Neural crest cell (in vitro differentiated cells): ENCODE measurements at regions not wholly inside any gene's neighbourhood (a gene's known extent, or its start where the extent isn't known, plus 50 kb on each side); places are given as distances from the start of the nearest gene placed in this dataset.

Source experiments
- DNase-seq: peaks from one replicate; pipeline ENCODE4 v3.0.0; 2021; ENCODE audit warnings: low read depth, mixed read lengths, low spot score
- H3K27ac Mint-ChIP-seq: one replicate; pipeline ENCODE4 v1.8.0; 2021; ENCODE audit warnings: mild to moderate bottlenecking, mixed read lengths; ENCODE audit not compliant: unreplicated experiment
- H3K27me3 Mint-ChIP-seq: 2 replicates; pipeline ENCODE4 v1.8.0; 2021; ENCODE audit warnings: low read depth, mild to moderate bottlenecking, mixed read lengths
- H3K36me3 Mint-ChIP-seq: 2 replicates; pipeline ENCODE4 v1.8.0; 2021; ENCODE audit warnings: low read depth, mild to moderate bottlenecking, mixed read lengths
- H3K4me1 Mint-ChIP-seq: 2 replicates; pipeline ENCODE4 v1.8.0; 2021; ENCODE audit warnings: mixed read lengths
- H3K4me3 Mint-ChIP-seq: one replicate; pipeline ENCODE4 v1.8.0; 2021; ENCODE audit warnings: mild to moderate bottlenecking, mixed read lengths
- H3K9me3 Mint-ChIP-seq: 2 replicates; pipeline ENCODE4 v1.8.0; 2021; ENCODE audit warnings: mixed read lengths
- TF ChIP-seq, protein P1 (sequence below): fragments of 200-600 bp; sonication (generic); conservative IDR thresholded peaks from 2 replicates; pipeline ENCODE4 v1.5.0; 2021; ENCODE audit warnings: antibody characterized with exemption, mild to moderate bottlenecking

DNA sequence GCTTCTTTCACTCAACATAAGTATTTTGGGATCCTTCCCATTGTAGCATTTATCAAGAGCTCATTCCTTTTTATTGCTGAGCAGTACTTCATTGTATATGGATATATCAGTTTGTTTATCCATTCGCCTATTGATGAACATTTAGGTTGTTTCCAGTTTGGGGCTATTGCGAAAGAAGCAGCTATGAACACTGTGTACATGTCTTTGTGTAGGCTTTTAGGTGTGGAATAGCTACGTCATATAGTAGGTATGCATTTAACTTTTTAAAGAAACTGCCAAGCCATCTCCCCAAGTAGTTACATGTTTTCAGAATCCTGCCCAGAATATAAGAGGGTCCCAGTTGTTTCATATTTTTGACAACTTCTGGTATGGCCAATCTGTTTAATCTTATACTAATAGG lies 468.1 kb downstream of the IPMK start:
- TF ChIP-seq, protein P1, sequence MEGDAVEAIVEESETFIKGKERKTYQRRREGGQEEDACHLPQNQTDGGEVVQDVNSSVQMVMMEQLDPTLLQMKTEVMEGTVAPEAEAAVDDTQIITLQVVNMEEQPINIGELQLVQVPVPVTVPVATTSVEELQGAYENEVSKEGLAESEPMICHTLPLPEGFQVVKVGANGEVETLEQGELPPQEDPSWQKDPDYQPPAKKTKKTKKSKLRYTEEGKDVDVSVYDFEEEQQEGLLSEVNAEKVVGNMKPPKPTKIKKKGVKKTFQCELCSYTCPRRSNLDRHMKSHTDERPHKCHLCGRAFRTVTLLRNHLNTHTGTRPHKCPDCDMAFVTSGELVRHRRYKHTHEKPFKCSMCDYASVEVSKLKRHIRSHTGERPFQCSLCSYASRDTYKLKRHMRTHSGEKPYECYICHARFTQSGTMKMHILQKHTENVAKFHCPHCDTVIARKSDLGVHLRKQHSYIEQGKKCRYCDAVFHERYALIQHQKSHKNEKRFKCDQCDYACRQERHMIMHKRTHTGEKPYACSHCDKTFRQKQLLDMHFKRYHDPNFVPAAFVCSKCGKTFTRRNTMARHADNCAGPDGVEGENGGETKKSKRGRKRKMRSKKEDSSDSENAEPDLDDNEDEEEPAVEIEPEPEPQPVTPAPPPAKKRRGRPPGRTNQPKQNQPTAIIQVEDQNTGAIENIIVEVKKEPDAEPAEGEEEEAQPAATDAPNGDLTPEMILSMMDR, result no peak
- H3K27ac Mint-ChIP-seq, result no peak overlapping the region
- no peaks in the 10 kb centered on the region for H3K9me3 Mint-ChIP-seq
- DNase-seq, result no peak
- no peaks in the 10 kb centered on the region for H3K4me1 Mint-ChIP-seq
- no peaks in the 10 kb centered on the region for H3K27me3 Mint-ChIP-seq
- H3K4me3 Mint-ChIP-seq, result no peak overlapping the region
- H3K36me3 Mint-ChIP-seq, result no peaks in the 10 kb centered on the region

DNA sequence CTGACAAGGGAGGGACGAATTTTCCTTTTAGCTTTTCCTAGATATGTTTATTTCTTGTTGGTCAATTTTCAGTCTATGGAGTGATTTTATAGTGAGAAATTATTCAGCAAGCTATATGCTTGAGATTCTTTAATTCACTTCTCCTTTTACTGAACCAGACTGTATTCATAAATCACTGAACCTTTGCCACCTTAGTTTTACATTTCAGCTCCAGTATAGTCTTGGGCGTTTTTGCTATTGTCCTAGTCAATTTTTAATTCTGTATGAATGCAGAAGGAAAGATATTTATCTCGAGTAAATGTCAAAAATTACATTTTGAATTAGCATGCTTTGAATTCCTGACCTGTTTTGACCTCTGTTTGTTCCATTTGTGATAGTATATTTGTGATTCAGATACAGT lies 468.9 kb downstream of the IPMK start:
- no peaks in the 10 kb centered on the region for H3K4me1 Mint-ChIP-seq
- no peaks in the 10 kb centered on the region for H3K36me3 Mint-ChIP-seq
- no peak overlapping the region for H3K27ac Mint-ChIP-seq
- H3K9me3 Mint-ChIP-seq, result no peaks in the 10 kb centered on the region
- DNase-seq, result no peak
- H3K4me3 Mint-ChIP-seq, result no peak overlapping the region
- TF ChIP-seq, protein P1, result no peak
- H3K27me3 Mint-ChIP-seq, result no peaks in the 10 kb centered on the region

DNA sequence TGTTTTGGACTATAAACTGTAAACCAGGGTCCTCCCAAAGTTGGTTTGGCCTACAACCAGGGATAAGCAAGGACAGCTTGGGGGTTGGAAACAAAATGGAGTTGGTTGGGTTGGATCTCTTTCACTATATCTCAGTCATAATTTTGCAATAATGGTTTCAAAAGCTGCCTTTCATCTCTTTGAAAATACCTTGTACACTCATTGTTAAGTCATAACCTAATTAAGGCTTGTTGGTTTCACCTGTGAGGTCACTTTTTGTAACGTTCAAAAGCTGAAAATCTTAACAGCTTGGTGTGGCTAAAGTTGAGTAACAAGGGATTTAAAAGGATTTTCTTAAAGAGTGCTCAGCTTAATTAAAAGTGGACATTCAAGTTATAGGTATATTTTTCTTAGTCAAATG lies 476.1 kb downstream of the IPMK start:
- DNase-seq, result no peak
- H3K9me3 Mint-ChIP-seq, result no peaks in the 10 kb centered on the region
- no peaks in the 10 kb centered on the region for H3K4me1 Mint-ChIP-seq
- H3K27ac Mint-ChIP-seq, result no peak overlapping the region
- no peaks in the 10 kb centered on the region for H3K27me3 Mint-ChIP-seq
- no peak overlapping the region for H3K4me3 Mint-ChIP-seq
- TF ChIP-seq, protein P1, result no peak
- H3K36me3 Mint-ChIP-seq, result no peaks in the 10 kb centered on the region

DNA sequence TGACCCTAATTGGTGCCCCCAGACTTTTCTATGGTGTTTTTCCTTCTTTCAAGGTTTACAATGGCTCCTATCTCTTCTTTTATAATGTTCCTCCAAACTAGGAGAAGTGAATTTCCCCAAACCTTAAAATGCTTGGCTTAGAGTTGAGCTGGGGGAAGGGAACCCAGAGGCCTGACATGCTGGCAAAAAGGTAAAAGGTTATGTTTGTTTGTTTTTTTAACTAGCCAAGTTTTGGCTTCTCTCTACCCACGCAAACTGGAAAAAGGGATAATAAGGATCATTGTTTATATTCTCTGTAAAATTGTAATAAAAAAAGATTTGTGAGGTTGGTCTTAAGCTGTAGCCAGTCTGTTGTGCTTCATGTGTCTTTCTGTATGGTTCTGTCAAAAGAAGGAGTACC lies 477.0 kb downstream of the IPMK start:
- no peaks in the 10 kb centered on the region for H3K27me3 Mint-ChIP-seq
- H3K9me3 Mint-ChIP-seq, result no peaks in the 10 kb centered on the region
- TF ChIP-seq, protein P1, result no peak
- no peaks in the 10 kb centered on the region for H3K4me1 Mint-ChIP-seq
- H3K4me3 Mint-ChIP-seq, result no peak overlapping the region
- H3K27ac Mint-ChIP-seq, result no peak overlapping the region
- no peaks in the 10 kb centered on the region for H3K36me3 Mint-ChIP-seq
- DNase-seq, result no peak

DNA sequence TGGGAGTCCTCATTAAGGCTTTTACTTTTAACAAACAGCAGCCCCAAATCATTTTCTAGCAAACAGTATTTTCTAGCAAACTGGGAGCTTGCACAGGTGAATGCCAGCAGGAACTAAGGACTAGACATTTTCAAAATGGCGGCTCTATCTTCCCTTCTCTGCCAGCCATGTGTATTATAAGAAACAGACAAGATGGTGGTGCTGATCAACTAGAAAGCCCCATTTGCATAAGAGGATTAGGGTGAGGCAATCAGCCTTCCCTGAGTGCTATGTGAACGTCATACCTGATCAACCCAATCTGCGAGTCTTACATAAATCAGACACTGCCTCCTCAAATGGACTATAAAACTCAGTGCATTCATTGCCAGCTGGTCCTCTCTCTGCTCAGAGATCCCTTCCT lies 479.6 kb downstream of the IPMK start:
- no peaks in the 10 kb centered on the region for H3K9me3 Mint-ChIP-seq
- H3K27me3 Mint-ChIP-seq, result no peaks in the 10 kb centered on the region
- no peak overlapping the region for H3K4me3 Mint-ChIP-seq
- H3K4me1 Mint-ChIP-seq, result no peaks in the 10 kb centered on the region
- H3K27ac Mint-ChIP-seq, result no peak overlapping the region
- no peak for DNase-seq
- TF ChIP-seq, protein P1, result no peak
- H3K36me3 Mint-ChIP-seq, result no peaks in the 10 kb centered on the region
